Coronary artery (tissue), 2 donors: ENCODE measurements at regions not wholly inside any gene's neighbourhood (a gene's known extent, or its start where the extent isn't known, plus 50 kb on each side); places are given as distances from the start of the nearest gene placed in this dataset.

Experiments used
- DNase-seq: peaks from one replicate; pipeline ENCODE4 v3.0.0-alpha.2; 2017; ENCODE audit warnings: low spot score
- H3K27ac ChIP-seq, 2 donors: fragments of 200-600 bp; sonication (generic); one replicate each; pipeline ENCODE4 v1.5.1; 2016 to 2019
- H3K4me3 ChIP-seq: fragments of 200-600 bp; sonication (generic); 2 replicates; pipeline ENCODE4 v1.5.1; 2016; ENCODE audit warnings: mild to moderate bottlenecking, moderate library complexity
- TF ChIP-seq, protein P1 (sequence below): fragments of 200-600 bp; sonication (generic); IDR thresholded peaks from one replicate; pipeline ENCODE4 v1.5.1; 2019; ENCODE audit warnings: antibody characterized with exemption

DNA sequence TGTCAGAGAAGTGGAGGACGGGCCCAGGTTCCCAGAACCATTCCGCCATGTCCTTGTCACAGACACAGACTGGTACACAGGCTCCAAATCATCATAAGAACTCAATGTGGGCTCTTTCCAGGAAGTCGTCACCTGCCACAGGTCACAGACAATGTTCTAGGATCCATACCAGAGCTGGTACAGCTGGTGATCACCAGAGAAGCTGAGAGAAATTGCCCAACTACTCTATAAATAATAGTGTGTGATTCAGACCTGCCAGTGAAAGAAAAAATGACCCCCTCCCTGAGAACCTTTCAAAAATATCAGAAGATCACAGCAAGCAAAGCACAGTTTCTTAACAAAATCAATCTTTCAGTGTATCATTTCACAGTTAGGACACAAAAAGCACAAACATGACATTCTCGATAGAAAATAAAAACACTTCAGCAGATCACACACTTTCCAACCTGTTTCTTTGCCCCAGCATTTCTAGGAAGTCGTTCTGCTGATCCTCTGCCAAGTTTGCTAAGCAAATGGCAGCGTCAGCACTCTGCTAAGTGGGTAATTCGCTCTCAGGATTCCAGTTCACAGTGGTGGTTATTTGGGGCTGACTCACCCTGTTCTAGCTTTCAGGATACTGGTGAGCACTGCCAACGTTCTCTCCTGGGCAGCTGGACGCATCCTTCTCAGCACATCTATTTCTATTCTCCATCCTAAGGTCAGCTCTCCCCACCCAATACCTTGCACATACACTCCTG is 223.3 kb upstream of the SFSWAP start:
- no peak for DNase-seq
- Histone ChIP-seq H3K4me3 (no peak overlapping the region), H3K27ac (no peak overlapping the region)
- TF ChIP-seq, protein P1, sequence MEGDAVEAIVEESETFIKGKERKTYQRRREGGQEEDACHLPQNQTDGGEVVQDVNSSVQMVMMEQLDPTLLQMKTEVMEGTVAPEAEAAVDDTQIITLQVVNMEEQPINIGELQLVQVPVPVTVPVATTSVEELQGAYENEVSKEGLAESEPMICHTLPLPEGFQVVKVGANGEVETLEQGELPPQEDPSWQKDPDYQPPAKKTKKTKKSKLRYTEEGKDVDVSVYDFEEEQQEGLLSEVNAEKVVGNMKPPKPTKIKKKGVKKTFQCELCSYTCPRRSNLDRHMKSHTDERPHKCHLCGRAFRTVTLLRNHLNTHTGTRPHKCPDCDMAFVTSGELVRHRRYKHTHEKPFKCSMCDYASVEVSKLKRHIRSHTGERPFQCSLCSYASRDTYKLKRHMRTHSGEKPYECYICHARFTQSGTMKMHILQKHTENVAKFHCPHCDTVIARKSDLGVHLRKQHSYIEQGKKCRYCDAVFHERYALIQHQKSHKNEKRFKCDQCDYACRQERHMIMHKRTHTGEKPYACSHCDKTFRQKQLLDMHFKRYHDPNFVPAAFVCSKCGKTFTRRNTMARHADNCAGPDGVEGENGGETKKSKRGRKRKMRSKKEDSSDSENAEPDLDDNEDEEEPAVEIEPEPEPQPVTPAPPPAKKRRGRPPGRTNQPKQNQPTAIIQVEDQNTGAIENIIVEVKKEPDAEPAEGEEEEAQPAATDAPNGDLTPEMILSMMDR, result no peak

DNA sequence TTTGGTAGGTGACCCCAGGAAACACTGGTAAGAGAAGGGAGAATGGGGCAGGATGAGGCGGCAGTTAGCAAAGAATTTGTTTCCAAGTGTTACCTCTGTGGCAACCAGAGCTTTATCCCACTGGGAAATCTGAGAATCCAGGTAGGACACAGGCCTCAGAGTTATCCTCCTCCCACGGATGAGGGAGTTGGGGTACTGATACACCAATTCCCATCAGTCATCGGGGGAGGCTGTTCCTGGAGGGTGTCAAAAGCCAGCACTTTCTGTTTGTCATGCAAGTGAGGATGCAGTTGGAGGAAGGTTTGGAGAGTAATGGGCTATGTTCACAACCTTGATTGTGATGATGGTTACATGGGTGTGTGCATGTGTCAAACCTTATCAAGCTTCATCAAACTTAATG is 221.2 kb upstream of the SFSWAP start:
- Histone ChIP-seq H3K27ac (no peak overlapping the region), H3K4me3 (no peak overlapping the region)
- DNase-seq, result no peak
- TF ChIP-seq, protein P1, result no peak

DNA sequence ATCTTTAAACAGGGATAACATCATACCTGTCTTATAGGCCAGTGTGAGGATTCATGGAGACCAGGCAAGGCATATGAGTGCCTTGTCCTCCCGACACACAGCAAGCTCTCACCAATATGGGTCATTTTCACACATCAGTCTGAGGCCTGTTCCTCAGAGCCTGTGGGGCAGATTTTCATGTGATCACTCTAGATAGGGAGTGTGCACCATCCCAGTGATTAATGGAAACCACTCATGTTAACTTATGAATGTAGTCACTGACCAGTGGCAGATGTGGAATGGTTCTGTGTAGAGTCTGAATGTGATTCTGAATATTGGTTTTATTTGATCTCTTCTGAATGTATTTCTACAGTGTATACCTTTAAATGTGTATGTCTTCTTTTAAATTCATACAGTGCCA is 219.7 kb upstream of the SFSWAP start:
- Histone ChIP-seq H3K4me3 (no peak overlapping the region), H3K27ac (no peak overlapping the region)
- DNase-seq, result no peak
- TF ChIP-seq, protein P1, result no peak

DNA sequence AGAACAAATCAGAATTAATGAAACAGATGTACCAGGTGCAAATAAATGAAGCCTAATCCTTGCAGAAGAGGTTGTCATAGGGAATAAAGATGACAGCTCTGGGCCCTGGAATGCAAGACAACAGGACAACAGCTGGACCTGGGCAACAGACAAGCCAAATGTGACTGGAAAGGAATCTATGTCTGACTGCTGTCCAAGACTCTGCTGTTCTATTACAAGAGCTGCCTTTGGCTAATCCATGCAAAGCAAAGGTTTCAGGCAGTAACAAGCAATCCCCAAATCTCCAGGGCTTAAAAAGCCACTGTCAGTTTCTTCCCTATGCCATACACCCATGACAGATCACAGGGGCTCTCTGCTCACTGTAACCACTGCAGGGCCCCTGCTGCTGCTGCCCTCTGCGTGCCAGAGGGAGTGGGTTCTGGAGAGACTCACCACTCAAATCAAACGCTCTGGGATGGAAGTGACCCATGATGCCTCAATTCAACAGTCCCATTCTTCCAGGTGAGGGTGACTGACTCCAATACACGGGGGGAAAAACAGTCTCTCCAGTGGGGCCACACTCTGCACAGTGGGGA is 218.9 kb upstream of the SFSWAP start:
- DNase-seq, result no peak
- H3K27ac ChIP-seq, result no peak overlapping the region
- H3K4me3 ChIP-seq, result no peak overlapping the region
- TF ChIP-seq, protein P1, result no peak

DNA sequence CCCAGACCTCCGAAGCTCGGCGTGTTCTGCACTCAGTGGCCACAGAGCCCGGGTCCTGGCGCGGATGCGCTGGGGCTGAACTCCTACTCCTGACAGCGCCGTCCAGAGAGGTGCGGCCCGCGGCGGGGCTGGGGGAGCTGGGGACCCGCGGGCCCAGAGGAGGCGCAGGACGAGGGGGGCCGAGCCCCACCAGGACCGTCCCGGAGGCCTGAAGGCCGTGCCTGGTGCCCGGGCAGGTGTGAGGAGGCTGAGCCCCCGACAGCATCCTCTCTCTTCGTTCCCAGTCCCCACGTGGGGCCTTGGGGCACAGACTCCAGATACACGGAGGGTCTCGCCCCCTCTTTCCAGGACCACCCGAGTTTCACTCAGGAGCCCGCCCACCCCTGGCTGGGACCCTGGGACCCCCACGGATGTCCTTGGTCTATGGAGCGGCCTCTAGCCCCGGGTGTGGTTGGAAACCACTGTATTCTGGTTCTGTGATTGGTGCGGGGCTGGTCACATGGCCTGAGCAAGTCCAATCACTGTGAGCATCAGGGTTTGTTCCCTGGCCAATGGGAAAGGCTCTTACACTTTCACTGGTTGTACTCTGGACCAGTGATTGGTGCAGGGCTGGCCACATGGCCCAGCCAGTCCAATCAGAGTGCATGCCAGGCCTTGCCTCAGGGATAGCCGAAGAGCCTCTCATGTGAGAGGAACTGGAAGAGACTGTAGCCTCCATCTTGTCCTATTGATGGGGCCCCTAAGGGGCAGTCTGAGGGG is 217.6 kb upstream of the SFSWAP start:
- no peak for DNase-seq
- Histone ChIP-seq H3K4me3 (no peak overlapping the region), H3K27ac (no peak overlapping the region)
- TF ChIP-seq, protein P1, result no peak

DNA sequence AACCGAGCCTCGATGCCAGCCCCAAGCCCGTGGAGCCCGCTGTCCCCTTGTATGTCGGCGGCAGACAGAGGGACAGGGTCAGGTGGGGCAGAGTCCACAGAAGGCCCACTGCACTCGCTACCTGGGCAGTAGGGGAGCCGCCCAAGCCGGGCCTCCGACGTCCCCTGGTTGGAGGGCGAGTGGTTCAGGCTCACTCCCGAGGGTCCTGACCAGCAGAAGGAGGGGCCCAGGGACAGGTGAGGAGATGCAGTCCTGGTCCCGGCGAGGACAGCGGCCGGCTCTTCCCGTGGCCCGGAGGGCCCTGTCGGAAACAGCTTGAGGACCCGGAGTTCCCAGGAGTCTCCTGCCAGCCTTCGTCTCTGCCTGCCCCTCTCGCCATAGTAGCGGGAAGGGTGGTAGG is 216.7 kb upstream of the SFSWAP start:
- H3K4me3 ChIP-seq, result no peak overlapping the region
- H3K27ac ChIP-seq, result no peak overlapping the region
- DNase-seq, result no peak
- TF ChIP-seq, protein P1, result no peak
